ENCODE measurements at regions not wholly inside any gene's neighbourhood (a gene's known extent, or its start where the extent isn't known, plus 50 kb on each side); places are given as distances from the start of the nearest gene placed in this dataset.

GRCh38 chr6:14824060-14824459, 421.8 kb upstream of the JARID2 start:
- no peaks in the 10 kb centered on the region for H4K20me1 ChIP-seq (ENCODE audit: control insufficient read depth, extremely low read depth, insufficient read depth, low read length)
- no peak overlapping the region for H3K4me2 ChIP-seq (ENCODE audit: extremely low read depth, insufficient read depth, low read length)
- no peak overlapping the region for H3K9ac ChIP-seq (ENCODE audit: insufficient read depth, low read length)
- H3K36me3 ChIP-seq (ENCODE audit: control insufficient read depth, insufficient read depth, low read length): no peaks in the 10 kb centered on the region
- TF ChIP-seq CTCF (conservative IDR thresholded peaks at IDR 0.05 in 1 of 2, IDR thresholded peaks at IDR 0.05 in 1 of 2; ENCODE audit: low read depth in 1 of 2, low read length in 2 of 2) (no peak), EZH2 (IDR thresholded peaks at IDR 0.05; ENCODE audit: low read length, missing control alignments) (no peak)
- H3K79me2 ChIP-seq (ENCODE audit: control insufficient read depth, insufficient read depth, low read length): no peaks in the 10 kb centered on the region
- H3K4me3 ChIP-seq (replicated peaks in 1 of 4; ENCODE audit: control extremely low read depth in 1 of 4, insufficient read depth in 1 of 4, low read depth in 3 of 4, low read length in 4 of 4): no peak overlapping the region
- H2AFZ ChIP-seq (ENCODE audit: low read length): no peak overlapping the region
- no peaks in the 10 kb centered on the region for H3K9me3 ChIP-seq (ENCODE audit: control insufficient read depth, insufficient read depth, low read depth, low read length)
- peak in 1 of 2 donors; percentile 26 for DNase-seq (ENCODE audit: low read depth in 2 of 2)
- H3K27me3 ChIP-seq (ENCODE audit: control insufficient read depth, insufficient read depth, low read length): no peaks in the 10 kb centered on the region
- no peak overlapping the region for H3K27ac ChIP-seq (ENCODE audit: insufficient read depth, low read length)
- H3K4me1 ChIP-seq (ENCODE audit: control insufficient read depth, extremely low read depth, insufficient read depth, low read length): peaks cover 2% of the 10 kb centered on the region

GRCh38 chr6:14824484-14825275, 421.2 kb upstream of the JARID2 start:
- Histone ChIP-seq H3K4me1 (ENCODE audit: control insufficient read depth, extremely low read depth, insufficient read depth, low read length) (peaks cover 2% of the 10 kb centered on the region), H3K79me2 (ENCODE audit: control insufficient read depth, insufficient read depth, low read length) (no peaks in the 10 kb centered on the region), H2AFZ (ENCODE audit: low read length) (no peak overlapping the region), H3K27me3 (ENCODE audit: control insufficient read depth, insufficient read depth, low read length) (no peaks in the 10 kb centered on the region), H3K9me3 (ENCODE audit: control insufficient read depth, insufficient read depth, low read depth, low read length) (no peaks in the 10 kb centered on the region), H3K9ac (ENCODE audit: insufficient read depth, low read length) (no peak overlapping the region), H4K20me1 (ENCODE audit: control insufficient read depth, extremely low read depth, insufficient read depth, low read length) (no peaks in the 10 kb centered on the region), H3K4me3 (replicated peaks in 1 of 4; ENCODE audit: control extremely low read depth in 1 of 4, insufficient read depth in 1 of 4, low read depth in 3 of 4, low read length in 4 of 4) (no peak overlapping the region), H3K27ac (ENCODE audit: insufficient read depth, low read length) (no peak overlapping the region), H3K36me3 (ENCODE audit: control insufficient read depth, insufficient read depth, low read length) (no peaks in the 10 kb centered on the region), H3K4me2 (ENCODE audit: extremely low read depth, insufficient read depth, low read length) (no peak overlapping the region)
- peak in 1 of 2 donors; percentile 29 for DNase-seq (ENCODE audit: low read depth in 2 of 2)
- TF ChIP-seq EZH2 (IDR thresholded peaks at IDR 0.05; ENCODE audit: low read length, missing control alignments) (no peak), CTCF (conservative IDR thresholded peaks at IDR 0.05 in 1 of 2, IDR thresholded peaks at IDR 0.05 in 1 of 2; ENCODE audit: low read depth in 1 of 2, low read length in 2 of 2) (no peak)

DNA sequence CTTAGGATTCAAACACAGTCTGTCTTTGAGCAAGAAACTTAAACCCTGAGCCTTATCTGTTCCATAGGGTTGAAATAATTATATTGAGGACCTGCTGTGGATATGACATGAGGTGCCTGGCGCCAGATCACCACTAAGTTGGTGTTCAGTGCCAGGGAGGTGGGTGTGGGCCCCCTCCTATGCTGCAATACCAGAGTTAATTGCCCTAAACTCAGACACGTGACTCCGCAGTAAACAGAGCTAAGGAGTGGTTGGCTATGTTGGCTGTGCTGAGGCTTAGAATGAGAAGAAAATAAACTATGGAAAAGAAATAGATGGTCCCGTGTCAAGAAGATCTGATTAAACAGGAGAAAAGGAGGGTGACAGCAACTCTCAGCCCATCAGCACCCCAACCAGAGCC, 419.4 kb upstream of the JARID2 start:
- H3K27me3 ChIP-seq (ENCODE audit: control insufficient read depth, insufficient read depth, low read length): no peaks in the 10 kb centered on the region

More for the DNA sequence above, 419.4 kb upstream of the JARID2 start:
- no peak overlapping the region for H3K27ac ChIP-seq (ENCODE audit: insufficient read depth, low read length)
- H3K9me3 ChIP-seq (ENCODE audit: control insufficient read depth, insufficient read depth, low read depth, low read length): no peaks in the 10 kb centered on the region
- H3K79me2 ChIP-seq (ENCODE audit: control insufficient read depth, insufficient read depth, low read length): no peaks in the 10 kb centered on the region
- DNase-seq (ENCODE audit: low read depth in 2 of 2): no peak
- no peak overlapping the region for H2AFZ ChIP-seq (ENCODE audit: low read length)
- no peak overlapping the region for H3K9ac ChIP-seq (ENCODE audit: insufficient read depth, low read length)
- TF ChIP-seq EZH2 (IDR thresholded peaks at IDR 0.05; ENCODE audit: low read length, missing control alignments) (no peak), CTCF (conservative IDR thresholded peaks at IDR 0.05 in 1 of 2, IDR thresholded peaks at IDR 0.05 in 1 of 2; ENCODE audit: low read depth in 1 of 2, low read length in 2 of 2) (no peak)
- peaks cover 2% of the 10 kb centered on the region for H3K4me1 ChIP-seq (ENCODE audit: control insufficient read depth, extremely low read depth, insufficient read depth, low read length)
- no peaks in the 10 kb centered on the region for H4K20me1 ChIP-seq (ENCODE audit: control insufficient read depth, extremely low read depth, insufficient read depth, low read length)
- no peak overlapping the region for H3K4me2 ChIP-seq (ENCODE audit: extremely low read depth, insufficient read depth, low read length)
- H3K4me3 ChIP-seq (replicated peaks in 1 of 4; ENCODE audit: control extremely low read depth in 1 of 4, insufficient read depth in 1 of 4, low read depth in 3 of 4, low read length in 4 of 4): no peak overlapping the region
- no peaks in the 10 kb centered on the region for H3K36me3 ChIP-seq (ENCODE audit: control insufficient read depth, insufficient read depth, low read length)
